WTC11 (cell line): ENCODE measurements at regions not wholly inside any gene's neighbourhood (a gene's known extent, or its start where the extent isn't known, plus 50 kb on each side); places are given as distances from the start of the nearest gene placed in this dataset.

ENCODE experiments used
- ATAC-seq: fragments of 200-7000 bp; cut with Tn5 transposase; 2 replicates; pipeline ENCODE4 v1.10.0; 2021; ENCODE audit warnings: mild to moderate bottlenecking, moderate library complexity
- CTCF ChIA-PET: fragments of 300-600 bp; sonication (Branson Sonifier 250); formaldehyde crosslinking; loops from one replicate; lab custom pipeline; 2021; ENCODE audit warnings: antibody characterized with exemption; lab: Charles Lee
- POLR2A ChIA-PET: fragments of 350-600 bp; sonication (Branson Sonifier 250); formaldehyde crosslinking; loops from one replicate; lab custom pipeline; 2021; ENCODE audit warnings: antibody characterized with exemption; lab: Charles Lee
- DNase-seq: peaks from one replicate; pipeline ENCODE4 v3.0.0; 2021; ENCODE audit warnings: low spot score
- H3K27ac Mint-ChIP-seq: 2 replicates; pipeline ENCODE4 v1.8.0; 2021; ENCODE audit warnings: mixed read lengths
- H3K27me3 Mint-ChIP-seq: 2 replicates; pipeline ENCODE4 v1.8.0; 2021; ENCODE audit warnings: low read depth, mild to moderate bottlenecking, moderate library complexity, mixed read lengths
- H3K36me3 Mint-ChIP-seq: 2 replicates; pipeline ENCODE4 v1.8.0; 2021; ENCODE audit warnings: mixed read lengths
- H3K4me1 Mint-ChIP-seq: 2 replicates; pipeline ENCODE4 v1.8.0; 2022; ENCODE audit warnings: mixed read lengths
- H3K4me3 Mint-ChIP-seq: 2 replicates; pipeline ENCODE4 v1.8.0; 2021; ENCODE audit warnings: mild to moderate bottlenecking, moderate library complexity, mixed read lengths
- H3K9me3 Mint-ChIP-seq: 2 replicates; pipeline ENCODE4 v1.8.0; 2021; ENCODE audit warnings: mixed read lengths
- CBFB ChIP-seq: sonication (generic); formaldehyde crosslinking; IDR thresholded peaks from 2 replicates; pipeline ENCODE4 v1.8.1; 2022; ENCODE audit warnings: mild to moderate bottlenecking, low read depth, missing genetic modification reagents
- EMX1 ChIP-seq: fragments of 250-450 bp; sonication (Bioruptor Pico); IDR thresholded peaks from 2 replicates; pipeline ENCODE4 v1.8.0; 2021; ENCODE audit warnings: mild to moderate bottlenecking
- GABPB1 ChIP-seq: sonication (generic); formaldehyde crosslinking; IDR thresholded peaks from 2 replicates; pipeline ENCODE4 v1.8.1; 2023; ENCODE audit warnings: mild to moderate bottlenecking, missing genetic modification reagents
- GTF2I ChIP-seq: fragments of 250-450 bp; sonication (Bioruptor Pico); conservative IDR thresholded peaks from 2 replicates; pipeline ENCODE4 v1.4.0; 2021; ENCODE audit warnings: mild to moderate bottlenecking
- HMGA2 ChIP-seq: fragments of 250-450 bp; sonication (Bioruptor Pico); IDR thresholded peaks from 2 replicates; pipeline ENCODE4 v1.4.0; 2021; ENCODE audit warnings: mild to moderate bottlenecking, moderate library complexity
- NFE2L1 ChIP-seq: sonication (generic); formaldehyde crosslinking; IDR thresholded peaks from 2 replicates; pipeline ENCODE4 v1.8.1; 2023; ENCODE audit warnings: missing genetic modification reagents
- OVOL2 ChIP-seq: fragments of 250-450 bp; sonication (Bioruptor Pico); IDR thresholded peaks from 2 replicates; pipeline ENCODE4 v1.9.0; 2021; ENCODE audit warnings: mild to moderate bottlenecking, borderline replicate concordance
- PRRX2 ChIP-seq: fragments of 250-450 bp; sonication (Bioruptor Pico); IDR thresholded peaks from 2 replicates; pipeline ENCODE4 v1.8.0; 2021; ENCODE audit warnings: mild to moderate bottlenecking
- RORB ChIP-seq: fragments of 250-450 bp; sonication (Bioruptor Pico); IDR thresholded peaks from 2 replicates; pipeline ENCODE4 v1.9.0; 2021; ENCODE audit warnings: mild to moderate bottlenecking
- SMAD4 ChIP-seq: sonication (generic); formaldehyde crosslinking; IDR thresholded peaks from 2 replicates; pipeline ENCODE4 v1.8.0; 2022; ENCODE audit warnings: mild to moderate bottlenecking, missing genetic modification reagents
- SP1 ChIP-seq: sonication (generic); formaldehyde crosslinking; conservative IDR thresholded peaks from 2 replicates; pipeline ENCODE4 v1.8.1; 2022; ENCODE audit warnings: missing genetic modification reagents
- TEAD4 ChIP-seq: sonication (generic); formaldehyde crosslinking; IDR thresholded peaks from 2 replicates; pipeline ENCODE4 v1.8.0; 2022; ENCODE audit warnings: mild to moderate bottlenecking, missing genetic modification reagents
- ZBTB21 ChIP-seq: sonication (generic); formaldehyde crosslinking; IDR thresholded peaks from 2 replicates; pipeline ENCODE4 v1.8.1; 2023; ENCODE audit warnings: mild to moderate bottlenecking, missing genetic modification reagents, borderline replicate concordance
- TF ChIP-seq, protein P1 (sequence below): sonication (generic); formaldehyde crosslinking; conservative IDR thresholded peaks from 2 replicates; pipeline ENCODE4 v1.8.1; 2023; ENCODE audit warnings: mild to moderate bottlenecking, low read depth, missing genetic modification reagents, moderate library complexity
- TF ChIP-seq, protein P2 (sequence below): fragments of 250-450 bp; sonication (Bioruptor Pico); IDR thresholded peaks from 2 replicates; pipeline ENCODE4 v1.9.0; 2021; ENCODE audit warnings: mild to moderate bottlenecking
- TF ChIP-seq, protein P3 (sequence below): fragments of 250-450 bp; sonication (Bioruptor Pico); IDR thresholded peaks from 2 replicates; pipeline ENCODE4 v1.9.0; 2021; ENCODE audit warnings: moderate library complexity, mild to moderate bottlenecking, inconsistent platforms, borderline replicate concordance
- TF ChIP-seq, protein P4 (sequence below): sonication (generic); formaldehyde crosslinking; IDR thresholded peaks from 2 replicates; pipeline ENCODE4 v1.8.1; 2023; ENCODE audit warnings: mild to moderate bottlenecking, missing genetic modification reagents
- TF ChIP-seq, protein P5 (sequence below): sonication (generic); formaldehyde crosslinking; IDR thresholded peaks from 2 replicates; pipeline ENCODE4 v1.8.0; 2023; ENCODE audit warnings: mild to moderate bottlenecking, missing genetic modification reagents
- TF ChIP-seq, protein P6 (sequence below): sonication (generic); formaldehyde crosslinking; IDR thresholded peaks from 2 replicates; pipeline ENCODE4 v1.8.1; 2022; ENCODE audit warnings: low read depth, mild to moderate bottlenecking, moderate library complexity, missing genetic modification reagents, borderline replicate concordance
- TF ChIP-seq, protein P7 (sequence below): sonication (generic); formaldehyde crosslinking; conservative IDR thresholded peaks from 2 replicates; pipeline ENCODE4 v1.8.1; 2022; ENCODE audit warnings: mild to moderate bottlenecking, missing genetic modification reagents

DNA sequence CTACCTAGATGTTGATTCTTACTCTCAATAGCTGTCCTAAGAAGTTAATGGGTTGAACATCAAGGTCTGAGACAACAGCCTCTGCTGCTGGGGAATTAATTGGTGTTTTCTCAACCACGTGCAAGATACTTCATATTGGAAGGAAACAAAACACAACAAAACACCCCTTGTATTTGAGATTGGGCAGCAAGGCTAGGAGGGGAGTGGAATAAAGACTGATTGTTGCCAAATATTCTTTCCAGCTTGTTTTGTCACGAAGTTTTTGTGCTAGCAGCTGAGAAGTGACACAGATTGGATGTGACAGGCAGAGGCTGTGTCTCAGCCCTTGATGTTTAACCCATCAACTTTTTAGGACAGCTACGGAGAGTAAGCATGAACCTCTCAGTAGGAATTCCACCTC is 808.4 kb downstream of the IGSF11 start:
- H3K27me3 Mint-ChIP-seq = no peaks in the 10 kb centered on the region
- CTCF ChIA-PET = no interaction called here
- TF ChIP-seq NFE2L1 (CRISPR knock-in tag) (no peak), SMAD4 (no peak), SP1 (no peak), ZBTB21 (CRISPR knock-in tag) (no peak), GTF2I (CRISPR knock-in tag) (no peak), CBFB (CRISPR knock-in tag) (no peak)
- TF ChIP-seq, protein P1, sequence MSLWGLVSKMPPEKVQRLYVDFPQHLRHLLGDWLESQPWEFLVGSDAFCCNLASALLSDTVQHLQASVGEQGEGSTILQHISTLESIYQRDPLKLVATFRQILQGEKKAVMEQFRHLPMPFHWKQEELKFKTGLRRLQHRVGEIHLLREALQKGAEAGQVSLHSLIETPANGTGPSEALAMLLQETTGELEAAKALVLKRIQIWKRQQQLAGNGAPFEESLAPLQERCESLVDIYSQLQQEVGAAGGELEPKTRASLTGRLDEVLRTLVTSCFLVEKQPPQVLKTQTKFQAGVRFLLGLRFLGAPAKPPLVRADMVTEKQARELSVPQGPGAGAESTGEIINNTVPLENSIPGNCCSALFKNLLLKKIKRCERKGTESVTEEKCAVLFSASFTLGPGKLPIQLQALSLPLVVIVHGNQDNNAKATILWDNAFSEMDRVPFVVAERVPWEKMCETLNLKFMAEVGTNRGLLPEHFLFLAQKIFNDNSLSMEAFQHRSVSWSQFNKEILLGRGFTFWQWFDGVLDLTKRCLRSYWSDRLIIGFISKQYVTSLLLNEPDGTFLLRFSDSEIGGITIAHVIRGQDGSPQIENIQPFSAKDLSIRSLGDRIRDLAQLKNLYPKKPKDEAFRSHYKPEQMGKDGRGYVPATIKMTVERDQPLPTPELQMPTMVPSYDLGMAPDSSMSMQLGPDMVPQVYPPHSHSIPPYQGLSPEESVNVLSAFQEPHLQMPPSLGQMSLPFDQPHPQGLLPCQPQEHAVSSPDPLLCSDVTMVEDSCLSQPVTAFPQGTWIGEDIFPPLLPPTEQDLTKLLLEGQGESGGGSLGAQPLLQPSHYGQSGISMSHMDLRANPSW = no peak
- TF ChIP-seq, protein P2, sequence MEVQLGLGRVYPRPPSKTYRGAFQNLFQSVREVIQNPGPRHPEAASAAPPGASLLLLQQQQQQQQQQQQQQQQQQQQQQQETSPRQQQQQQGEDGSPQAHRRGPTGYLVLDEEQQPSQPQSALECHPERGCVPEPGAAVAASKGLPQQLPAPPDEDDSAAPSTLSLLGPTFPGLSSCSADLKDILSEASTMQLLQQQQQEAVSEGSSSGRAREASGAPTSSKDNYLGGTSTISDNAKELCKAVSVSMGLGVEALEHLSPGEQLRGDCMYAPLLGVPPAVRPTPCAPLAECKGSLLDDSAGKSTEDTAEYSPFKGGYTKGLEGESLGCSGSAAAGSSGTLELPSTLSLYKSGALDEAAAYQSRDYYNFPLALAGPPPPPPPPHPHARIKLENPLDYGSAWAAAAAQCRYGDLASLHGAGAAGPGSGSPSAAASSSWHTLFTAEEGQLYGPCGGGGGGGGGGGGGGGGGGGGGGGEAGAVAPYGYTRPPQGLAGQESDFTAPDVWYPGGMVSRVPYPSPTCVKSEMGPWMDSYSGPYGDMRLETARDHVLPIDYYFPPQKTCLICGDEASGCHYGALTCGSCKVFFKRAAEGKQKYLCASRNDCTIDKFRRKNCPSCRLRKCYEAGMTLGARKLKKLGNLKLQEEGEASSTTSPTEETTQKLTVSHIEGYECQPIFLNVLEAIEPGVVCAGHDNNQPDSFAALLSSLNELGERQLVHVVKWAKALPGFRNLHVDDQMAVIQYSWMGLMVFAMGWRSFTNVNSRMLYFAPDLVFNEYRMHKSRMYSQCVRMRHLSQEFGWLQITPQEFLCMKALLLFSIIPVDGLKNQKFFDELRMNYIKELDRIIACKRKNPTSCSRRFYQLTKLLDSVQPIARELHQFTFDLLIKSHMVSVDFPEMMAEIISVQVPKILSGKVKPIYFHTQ (CRISPR knock-in tag) = no peak
- TF ChIP-seq, protein P3, sequence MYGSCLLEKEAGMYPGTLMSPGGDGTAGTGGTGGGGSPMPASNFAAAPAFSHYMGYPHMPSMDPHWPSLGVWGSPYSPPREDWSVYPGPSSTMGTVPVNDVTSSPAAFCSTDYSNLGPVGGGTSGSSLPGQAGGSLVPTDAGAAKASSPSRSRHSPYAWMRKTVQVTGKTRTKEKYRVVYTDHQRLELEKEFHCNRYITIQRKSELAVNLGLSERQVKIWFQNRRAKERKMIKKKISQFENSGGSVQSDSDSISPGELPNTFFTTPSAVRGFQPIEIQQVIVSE = no peak
- TF ChIP-seq, protein P4, sequence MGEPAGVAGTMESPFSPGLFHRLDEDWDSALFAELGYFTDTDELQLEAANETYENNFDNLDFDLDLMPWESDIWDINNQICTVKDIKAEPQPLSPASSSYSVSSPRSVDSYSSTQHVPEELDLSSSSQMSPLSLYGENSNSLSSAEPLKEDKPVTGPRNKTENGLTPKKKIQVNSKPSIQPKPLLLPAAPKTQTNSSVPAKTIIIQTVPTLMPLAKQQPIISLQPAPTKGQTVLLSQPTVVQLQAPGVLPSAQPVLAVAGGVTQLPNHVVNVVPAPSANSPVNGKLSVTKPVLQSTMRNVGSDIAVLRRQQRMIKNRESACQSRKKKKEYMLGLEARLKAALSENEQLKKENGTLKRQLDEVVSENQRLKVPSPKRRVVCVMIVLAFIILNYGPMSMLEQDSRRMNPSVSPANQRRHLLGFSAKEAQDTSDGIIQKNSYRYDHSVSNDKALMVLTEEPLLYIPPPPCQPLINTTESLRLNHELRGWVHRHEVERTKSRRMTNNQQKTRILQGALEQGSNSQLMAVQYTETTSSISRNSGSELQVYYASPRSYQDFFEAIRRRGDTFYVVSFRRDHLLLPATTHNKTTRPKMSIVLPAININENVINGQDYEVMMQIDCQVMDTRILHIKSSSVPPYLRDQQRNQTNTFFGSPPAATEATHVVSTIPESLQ (CRISPR knock-in tag) = no peak
- peaks cover 11% of the 10 kb centered on the region for H3K9me3 Mint-ChIP-seq
- no peak overlapping the region for H3K4me3 Mint-ChIP-seq
- no peak overlapping the region for H3K27ac Mint-ChIP-seq
- POLR2A ChIA-PET = no interaction called here
- no peaks in the 10 kb centered on the region for H3K4me1 Mint-ChIP-seq
- DNase-seq = no peak
- no peak for ATAC-seq
- no peaks in the 10 kb centered on the region for H3K36me3 Mint-ChIP-seq

DNA sequence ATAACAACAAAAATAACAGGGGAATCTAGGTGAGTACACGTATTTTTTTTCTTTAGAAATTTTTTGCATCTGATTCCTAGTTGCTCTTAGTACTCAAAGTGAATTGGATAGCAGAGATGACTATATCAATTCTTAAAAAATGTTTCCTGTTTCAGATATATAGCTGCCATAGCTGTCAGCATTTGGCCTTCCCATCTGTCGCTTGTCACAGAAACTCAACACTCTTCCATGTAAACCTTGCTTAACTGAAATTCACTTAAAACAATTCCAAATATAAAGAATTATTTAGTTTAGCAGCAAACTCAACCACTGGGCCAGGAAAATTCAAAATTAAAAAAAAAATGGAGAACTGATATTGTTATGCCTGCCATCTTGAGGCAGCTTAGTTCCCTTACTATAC is 807.5 kb downstream of the IGSF11 start:
- Mint-ChIP-seq H3K9me3 (peaks cover under 1% of the 10 kb centered on the region; the same call in 1 of the 2 replicates), H3K27ac (no peak overlapping the region), H3K4me3 (no peak overlapping the region), H3K36me3 (no peaks in the 10 kb centered on the region), H3K27me3 (no peaks in the 10 kb centered on the region), H3K4me1 (no peaks in the 10 kb centered on the region)
- ChIA-PET CTCF (no interaction called here), POLR2A (no interaction called here)
- ATAC-seq (no peak), DNase-seq (no peak)
- TF ChIP-seq RORB (CRISPR knock-in tag) (no peak), OVOL2 (no peak), PRRX2 (CRISPR knock-in tag) (no peak), TEAD4 (CRISPR knock-in tag) (no peak), GABPB1 (CRISPR knock-in tag) (no peak), HMGA2 (CRISPR knock-in tag) (no peak), EMX1 (CRISPR knock-in tag) (no peak)
- TF ChIP-seq, protein P5, sequence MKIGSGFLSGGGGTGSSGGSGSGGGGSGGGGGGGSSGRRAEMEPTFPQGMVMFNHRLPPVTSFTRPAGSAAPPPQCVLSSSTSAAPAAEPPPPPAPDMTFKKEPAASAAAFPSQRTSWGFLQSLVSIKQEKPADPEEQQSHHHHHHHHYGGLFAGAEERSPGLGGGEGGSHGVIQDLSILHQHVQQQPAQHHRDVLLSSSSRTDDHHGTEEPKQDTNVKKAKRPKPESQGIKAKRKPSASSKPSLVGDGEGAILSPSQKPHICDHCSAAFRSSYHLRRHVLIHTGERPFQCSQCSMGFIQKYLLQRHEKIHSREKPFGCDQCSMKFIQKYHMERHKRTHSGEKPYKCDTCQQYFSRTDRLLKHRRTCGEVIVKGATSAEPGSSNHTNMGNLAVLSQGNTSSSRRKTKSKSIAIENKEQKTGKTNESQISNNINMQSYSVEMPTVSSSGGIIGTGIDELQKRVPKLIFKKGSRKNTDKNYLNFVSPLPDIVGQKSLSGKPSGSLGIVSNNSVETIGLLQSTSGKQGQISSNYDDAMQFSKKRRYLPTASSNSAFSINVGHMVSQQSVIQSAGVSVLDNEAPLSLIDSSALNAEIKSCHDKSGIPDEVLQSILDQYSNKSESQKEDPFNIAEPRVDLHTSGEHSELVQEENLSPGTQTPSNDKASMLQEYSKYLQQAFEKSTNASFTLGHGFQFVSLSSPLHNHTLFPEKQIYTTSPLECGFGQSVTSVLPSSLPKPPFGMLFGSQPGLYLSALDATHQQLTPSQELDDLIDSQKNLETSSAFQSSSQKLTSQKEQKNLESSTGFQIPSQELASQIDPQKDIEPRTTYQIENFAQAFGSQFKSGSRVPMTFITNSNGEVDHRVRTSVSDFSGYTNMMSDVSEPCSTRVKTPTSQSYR (CRISPR knock-in tag) = no peak
- TF ChIP-seq, protein P1 = no peak
- TF ChIP-seq, protein P6, sequence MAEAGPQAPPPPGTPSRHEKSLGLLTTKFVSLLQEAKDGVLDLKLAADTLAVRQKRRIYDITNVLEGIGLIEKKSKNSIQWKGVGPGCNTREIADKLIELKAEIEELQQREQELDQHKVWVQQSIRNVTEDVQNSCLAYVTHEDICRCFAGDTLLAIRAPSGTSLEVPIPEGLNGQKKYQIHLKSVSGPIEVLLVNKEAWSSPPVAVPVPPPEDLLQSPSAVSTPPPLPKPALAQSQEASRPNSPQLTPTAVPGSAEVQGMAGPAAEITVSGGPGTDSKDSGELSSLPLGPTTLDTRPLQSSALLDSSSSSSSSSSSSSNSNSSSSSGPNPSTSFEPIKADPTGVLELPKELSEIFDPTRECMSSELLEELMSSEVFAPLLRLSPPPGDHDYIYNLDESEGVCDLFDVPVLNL (CRISPR knock-in tag) = no peak
- TF ChIP-seq, protein P7, sequence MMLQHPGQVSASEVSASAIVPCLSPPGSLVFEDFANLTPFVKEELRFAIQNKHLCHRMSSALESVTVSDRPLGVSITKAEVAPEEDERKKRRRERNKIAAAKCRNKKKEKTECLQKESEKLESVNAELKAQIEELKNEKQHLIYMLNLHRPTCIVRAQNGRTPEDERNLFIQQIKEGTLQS = no peak
